PC-3 (cell line): ENCODE measurements at regions not wholly inside any gene's neighbourhood (a gene's known extent, or its start where the extent isn't known, plus 50 kb on each side); places are given as distances from the start of the nearest gene placed in this dataset.
"Not testable (repeated sequence)": the region's sequence is repeated elsewhere in the genome, so short reads cannot be mapped to it uniquely, and the experiment has no call there.

Source experiments
- ATAC-seq: fragments of 200-7000 bp; cut with Tn5 transposase; 2 replicates; pipeline ENCODE4 v1.9.1; 2020; ENCODE audit warnings: mild to moderate bottlenecking, moderate library complexity
- BruUV-seq: library from RNA; stranded (reverse); fragments of 400-500 nt; replicated peaks from 2 replicates; lab custom pipeline; 2021; lab: Mats Ljungman, UMichigan
- CTCF ChIA-PET: fragments of 300-600 bp; sonication (Branson Sonifier 250); formaldehyde crosslinking; loops from one replicate; lab custom pipeline; 2022; ENCODE audit warnings: antibody characterized with exemption; lab: Charles Lee
- POLR2A ChIA-PET: fragments of 300-600 bp; sonication (Branson Sonifier 250); formaldehyde crosslinking; loops from one replicate; lab custom pipeline; 2022; ENCODE audit warnings: antibody characterized with exemption; ENCODE audit not compliant: unreplicated experiment; lab: Charles Lee
- DNase-seq: peaks from one replicate; pipeline ENCODE4 v3.0.0-alpha.2; 2015
- H2AFZ ChIP-seq: fragments of 300-600 bp; sonication (generic); 2 replicates; pipeline ENCODE4 v1.6.0; 2016; ENCODE audit warnings: antibody characterized with exemption, low read length
- H3F3A ChIP-seq: fragments of 300-600 bp; sonication (generic); one replicate; pipeline ENCODE4 v1.6.0; 2017; ENCODE audit warnings: antibody characterized with exemption, low read length, control low read depth, mild to moderate bottlenecking; ENCODE audit not compliant: unreplicated experiment
- H3K27ac ChIP-seq: fragments of 300-600 bp; sonication (generic); 2 replicates; pipeline ENCODE4 v1.5.1; 2016; ENCODE audit warnings: mild to moderate bottlenecking, low read length
- H3K27me3 ChIP-seq: fragments of 300-600 bp; sonication (generic); 2 replicates; pipeline ENCODE4 v1.6.1; 2016; ENCODE audit warnings: low read length, mixed read lengths
- H3K36me3 ChIP-seq: fragments of 300-600 bp; sonication (generic); 2 replicates; pipeline ENCODE4 v1.6.1; 2016; ENCODE audit warnings: low read depth, mixed run types, low read length, mixed read lengths
- H3K4me1 ChIP-seq: fragments of 300-600 bp; sonication (generic); 2 replicates; pipeline ENCODE4 v1.5.1; 2016; ENCODE audit warnings: low read length; ENCODE audit not compliant: insufficient read depth
- H3K4me2 ChIP-seq: fragments of 300-600 bp; sonication (generic); 2 replicates; pipeline ENCODE4 v1.6.0; 2016; ENCODE audit warnings: low read length
- H3K4me3 ChIP-seq: fragments of 300-600 bp; sonication (generic); 2 replicates; pipeline ENCODE4 v1.5.1; 2016; ENCODE audit warnings: mild to moderate bottlenecking, low read length, mixed read lengths
- H3K79me2 ChIP-seq: fragments of 300-600 bp; sonication (generic); 2 replicates; pipeline ENCODE4 v1.6.1; 2017; ENCODE audit warnings: low read length, mixed read lengths
- H3K9ac ChIP-seq: fragments of 300-600 bp; sonication (generic); 2 replicates; pipeline ENCODE4 v1.6.0; 2016; ENCODE audit warnings: mild to moderate bottlenecking, low read length
- H3K9me2 ChIP-seq: fragments of 300-600 bp; sonication (generic); replicated peaks from 2 replicates; pipeline ENCODE4 v1.6.1; 2016; ENCODE audit warnings: mixed run types, low read length, mixed read lengths
- H3K9me3 ChIP-seq: fragments of 300-600 bp; sonication (generic); 2 replicates; pipeline ENCODE4 v1.6.1; 2016; ENCODE audit warnings: low read length, mixed read lengths
- H4K20me1 ChIP-seq: fragments of 300-600 bp; sonication (generic); 2 replicates; pipeline ENCODE4 v1.6.1; 2016; ENCODE audit warnings: low read length, mixed read lengths
- EZH2 ChIP-seq: fragments of 300-600 bp; sonication (generic); IDR thresholded peaks from one replicate; pipeline ENCODE4 v1.6.1; 2017; ENCODE audit warnings: antibody characterized with exemption, mild to moderate bottlenecking, low read length; ENCODE audit not compliant: unreplicated experiment
- EZH2phosphoT487 ChIP-seq: fragments of 300-600 bp; sonication (generic); IDR thresholded peaks from 2 replicates; pipeline ENCODE4 v1.6.1; 2018; ENCODE audit warnings: mild to moderate bottlenecking, antibody characterized with exemption, low read length, borderline replicate concordance
- intact Hi-C: fragments of 100-400 bp; cut with micrococcal nuclease; formaldehyde crosslinking; loops from 2 replicates; pipeline ENCODE4 v1.9.0; 2023
- TF ChIP-seq, protein P1 (sequence below): fragments of 300-600 bp; sonication (generic); conservative IDR thresholded peaks from 2 replicates; pipeline ENCODE4 v1.5.1; 2017; ENCODE audit warnings: antibody characterized with exemption, low read depth, mild to moderate bottlenecking, low read length

GRCh38 chr1:82139751-82140468 is 339.2 kb downstream of the ADGRL2 start:
- H3K4me2 ChIP-seq, result no peak overlapping the region
- H3K9ac ChIP-seq, result no peak overlapping the region
- ChIA-PET CTCF (no interaction called here), POLR2A (no interaction called here)
- no peaks in the 10 kb centered on the region for H3F3A ChIP-seq
- no peaks in the 10 kb centered on the region for H4K20me1 ChIP-seq
- intact Hi-C loops, result no loop called here
- H3K4me1 ChIP-seq, result no peaks in the 10 kb centered on the region
- H3K9me2 ChIP-seq, result no peaks in the 10 kb centered on the region
- no peak overlapping the region for H3K27ac ChIP-seq
- no peak overlapping the region for H3K4me3 ChIP-seq
- no peak overlapping the region for H2AFZ ChIP-seq
- H3K36me3 ChIP-seq, result no peaks in the 10 kb centered on the region
- no TSS peak for BruUV-seq
- no peaks in the 10 kb centered on the region for H3K9me3 ChIP-seq
- DNase-seq (no peak), ATAC-seq (no peak)
- H3K27me3 ChIP-seq, result 0 out of 2 replicates have a peak, but pooled peaks cover 4% of the 10 kb centered on the region
- H3K79me2 ChIP-seq, result no peaks in the 10 kb centered on the region
- TF ChIP-seq, protein P1, sequence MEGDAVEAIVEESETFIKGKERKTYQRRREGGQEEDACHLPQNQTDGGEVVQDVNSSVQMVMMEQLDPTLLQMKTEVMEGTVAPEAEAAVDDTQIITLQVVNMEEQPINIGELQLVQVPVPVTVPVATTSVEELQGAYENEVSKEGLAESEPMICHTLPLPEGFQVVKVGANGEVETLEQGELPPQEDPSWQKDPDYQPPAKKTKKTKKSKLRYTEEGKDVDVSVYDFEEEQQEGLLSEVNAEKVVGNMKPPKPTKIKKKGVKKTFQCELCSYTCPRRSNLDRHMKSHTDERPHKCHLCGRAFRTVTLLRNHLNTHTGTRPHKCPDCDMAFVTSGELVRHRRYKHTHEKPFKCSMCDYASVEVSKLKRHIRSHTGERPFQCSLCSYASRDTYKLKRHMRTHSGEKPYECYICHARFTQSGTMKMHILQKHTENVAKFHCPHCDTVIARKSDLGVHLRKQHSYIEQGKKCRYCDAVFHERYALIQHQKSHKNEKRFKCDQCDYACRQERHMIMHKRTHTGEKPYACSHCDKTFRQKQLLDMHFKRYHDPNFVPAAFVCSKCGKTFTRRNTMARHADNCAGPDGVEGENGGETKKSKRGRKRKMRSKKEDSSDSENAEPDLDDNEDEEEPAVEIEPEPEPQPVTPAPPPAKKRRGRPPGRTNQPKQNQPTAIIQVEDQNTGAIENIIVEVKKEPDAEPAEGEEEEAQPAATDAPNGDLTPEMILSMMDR, result no peak
- TF ChIP-seq EZH2 (no peak), EZH2phosphoT487 (no peak)

GRCh38 chr1:82136351-82136750 is 335.6 kb downstream of the ADGRL2 start:
- BruUV-seq, H3K79me2 ChIP-seq, H3K9me3 ChIP-seq, H3K4me3 ChIP-seq, intact Hi-C loops, H3K9me2 ChIP-seq, POLR2A ChIA-PET, H3K4me1 ChIP-seq, H4K20me1 ChIP-seq, H3K4me2 ChIP-seq, H3K27ac ChIP-seq, H3K27me3 ChIP-seq, ATAC-seq, DNase-seq, CTCF ChIA-PET, H3F3A ChIP-seq, H2AFZ ChIP-seq, H3K9ac ChIP-seq, H3K36me3 ChIP-seq: not testable (repeated sequence)

- Histone ChIP-seq H3K27me3 (peaks cover 26% of the 10 kb centered on the region), H3K27ac (no peak overlapping the region), H2AFZ (no peak overlapping the region), H4K20me1 (no peaks in the 10 kb centered on the region), H3K9ac (no peak overlapping the region), H3K4me3 (no peak overlapping the region), H3K9me3 (no peaks in the 10 kb centered on the region), H3K4me2 (no peak overlapping the region), H3K9me2 (no peaks in the 10 kb centered on the region), H3F3A (no peaks in the 10 kb centered on the region), H3K4me1 (no peaks in the 10 kb centered on the region), H3K79me2 (no peaks in the 10 kb centered on the region), H3K36me3 (no peaks in the 10 kb centered on the region)
- BruUV-seq, result no TSS peak
- no peak for TF ChIP-seq EZH2phosphoT487
- TF ChIP-seq, protein P1, result no peak
- TF ChIP-seq EZH2, result no peak
- ChIA-PET POLR2A (no interaction called here), CTCF (no interaction called here)
- ATAC-seq, result no peak
- intact Hi-C loops, result no loop called here
- DNase-seq, result no peak
Observed at GRCh38 chr1:82125866-82126265, 325.1 kb downstream of the ADGRL2 start.
